ENCODE measurements at regions not wholly inside any gene's neighbourhood (a gene's known extent, or its start where the extent isn't known, plus 50 kb on each side); places are given as distances from the start of the nearest gene placed in this dataset.
"Not testable (repeated sequence)": the region's sequence is repeated elsewhere in the genome, so short reads cannot be mapped to it uniquely, and the experiment has no call there.

DNA sequence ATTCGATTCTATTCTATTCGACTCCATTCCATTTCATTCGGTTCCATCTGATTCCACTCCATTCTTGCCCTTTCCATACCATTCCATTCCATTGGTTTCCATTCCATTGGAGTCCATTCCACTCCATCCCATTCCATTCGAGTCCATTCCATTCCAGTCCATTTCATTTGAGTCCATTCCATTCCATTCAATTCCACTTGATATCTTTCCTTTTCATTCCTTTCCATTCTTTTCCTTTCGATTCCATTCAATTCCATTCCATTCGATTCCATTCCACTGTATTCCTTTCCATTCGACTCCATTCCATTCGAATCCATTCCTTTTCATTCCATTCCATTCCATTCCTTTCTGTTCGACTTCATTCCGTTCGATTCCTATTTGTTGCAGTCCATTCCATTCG is 2591.8 kb upstream of the TPTE start:
- TF ChIP-seq EGR1 (conservative IDR thresholded peaks at IDR 0.05); TARDBP (IDR thresholded peaks at IDR 0.05): not testable (repeated sequence)
